A673 (cell line): ENCODE measurements at regions not wholly inside any gene's neighbourhood (a gene's known extent, or its start where the extent isn't known, plus 50 kb on each side); places are given as distances from the start of the nearest gene placed in this dataset.

ENCODE experiments used
- BruUV-seq: library from RNA; stranded (reverse); fragments of 400-500 nt; replicated peaks from 2 replicates; lab custom pipeline; 2021; lab: Mats Ljungman, UMichigan
- CTCF ChIA-PET: fragments of 300-600 bp; sonication (Branson Sonifier 250); formaldehyde crosslinking; loops from one replicate; lab custom pipeline; 2022; ENCODE audit warnings: antibody characterized with exemption; lab: Charles Lee
- POLR2A ChIA-PET: fragments of 300-600 bp; sonication (Branson Sonifier 250); formaldehyde crosslinking; loops from one replicate; lab custom pipeline; 2022; ENCODE audit warnings: antibody characterized with exemption; ENCODE audit not compliant: low non-redundant PET; lab: Charles Lee
- DNase-seq: peaks from one replicate; pipeline ENCODE4 v3.0.0-alpha.2; 2015; ENCODE audit warnings: low spot score
- H3K27ac ChIP-seq: fragments of 200-600 bp; sonication (generic); 2 replicates; pipeline ENCODE4 v1.5.1; 2016; ENCODE audit warnings: mixed run types, low read depth, mild to moderate bottlenecking, mixed read lengths, antibody characterized with exemption, low read length; ENCODE audit not compliant: poor library complexity, severe bottlenecking
- H3K27me3 ChIP-seq: fragments of 200-600 bp; sonication (generic); replicated peaks from 2 replicates; pipeline ENCODE4 v1.6.1; 2017; ENCODE audit warnings: mixed run types, low read depth, mild to moderate bottlenecking, mixed read lengths, antibody characterized with exemption, low read length; ENCODE audit not compliant: insufficient read depth, poor library complexity
- H3K36me3 ChIP-seq: fragments of 200-600 bp; sonication (generic); 2 replicates; pipeline ENCODE4 v1.6.1; 2016; ENCODE audit warnings: mixed run types, mild to moderate bottlenecking, mixed read lengths, antibody characterized with exemption, low read length; ENCODE audit not compliant: insufficient read depth, poor library complexity, severe bottlenecking
- H3K4me1 ChIP-seq: fragments of 200-600 bp; sonication (generic); 2 replicates; pipeline ENCODE4 v1.6.1; 2017; ENCODE audit warnings: mixed run types, mild to moderate bottlenecking, mixed read lengths, antibody characterized with exemption, low read length; ENCODE audit not compliant: insufficient read depth, poor library complexity, severe bottlenecking
- H3K4me3 ChIP-seq: fragments of 200-600 bp; sonication (generic); 2 replicates; pipeline ENCODE4 v1.5.1; 2016; ENCODE audit warnings: low read depth, mixed run types, mild to moderate bottlenecking, mixed read lengths, low read length; ENCODE audit not compliant: poor library complexity, severe bottlenecking
- H3K9me3 ChIP-seq: fragments of 200-600 bp; sonication (generic); 2 replicates; pipeline ENCODE4 v1.6.1; 2016; ENCODE audit warnings: mixed run types, low read depth, mild to moderate bottlenecking, mixed read lengths, antibody characterized with exemption, low read length; ENCODE audit not compliant: poor library complexity, severe bottlenecking
- EZH2 ChIP-seq: fragments of 200-600 bp; sonication (generic); IDR thresholded peaks from 2 replicates; pipeline ENCODE4 v1.6.1; 2017; ENCODE audit warnings: borderline replicate concordance, low read depth, mild to moderate bottlenecking, mixed read lengths, antibody characterized with exemption, low read length; ENCODE audit not compliant: poor library complexity, severe bottlenecking
- intact Hi-C: fragments of 100-400 bp; cut with micrococcal nuclease; formaldehyde crosslinking; loops from one replicate; pipeline ENCODE4 v1.10.0; 2022; ENCODE audit not compliant: unreplicated experiment
- TF ChIP-seq, protein P1 (sequence below): fragments of 300-800, 200-600 bp; sonication (generic); conservative IDR thresholded peaks from 2 replicates; pipeline ENCODE4 v1.5.1; 2017; ENCODE audit warnings: low read depth, mild to moderate bottlenecking, antibody characterized with exemption, low read length, moderate library complexity, mixed read lengths

DNA sequence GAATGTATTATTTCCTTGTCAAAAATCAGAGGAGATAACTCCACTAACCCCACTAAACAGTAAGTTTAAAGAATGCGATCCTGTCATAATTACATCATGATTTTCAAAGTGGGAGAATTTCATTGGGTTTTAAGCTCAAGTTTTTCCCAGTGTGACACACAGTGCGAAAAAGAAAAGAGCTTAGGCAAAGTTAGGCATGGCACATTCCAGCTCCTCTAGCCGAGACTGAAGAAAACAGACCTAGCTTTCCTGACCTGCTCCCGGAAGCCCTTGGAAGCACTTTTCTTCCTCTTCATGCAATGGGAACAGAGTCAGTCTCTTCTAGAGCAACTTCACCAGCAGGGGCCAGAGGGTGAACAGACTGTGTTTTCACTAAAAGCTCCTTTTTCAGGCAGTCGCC, 76.6 kb upstream of the AKIP1 start:
- intact Hi-C loops = no loop called here
- no peak for TF ChIP-seq EZH2
- TF ChIP-seq, protein P1, sequence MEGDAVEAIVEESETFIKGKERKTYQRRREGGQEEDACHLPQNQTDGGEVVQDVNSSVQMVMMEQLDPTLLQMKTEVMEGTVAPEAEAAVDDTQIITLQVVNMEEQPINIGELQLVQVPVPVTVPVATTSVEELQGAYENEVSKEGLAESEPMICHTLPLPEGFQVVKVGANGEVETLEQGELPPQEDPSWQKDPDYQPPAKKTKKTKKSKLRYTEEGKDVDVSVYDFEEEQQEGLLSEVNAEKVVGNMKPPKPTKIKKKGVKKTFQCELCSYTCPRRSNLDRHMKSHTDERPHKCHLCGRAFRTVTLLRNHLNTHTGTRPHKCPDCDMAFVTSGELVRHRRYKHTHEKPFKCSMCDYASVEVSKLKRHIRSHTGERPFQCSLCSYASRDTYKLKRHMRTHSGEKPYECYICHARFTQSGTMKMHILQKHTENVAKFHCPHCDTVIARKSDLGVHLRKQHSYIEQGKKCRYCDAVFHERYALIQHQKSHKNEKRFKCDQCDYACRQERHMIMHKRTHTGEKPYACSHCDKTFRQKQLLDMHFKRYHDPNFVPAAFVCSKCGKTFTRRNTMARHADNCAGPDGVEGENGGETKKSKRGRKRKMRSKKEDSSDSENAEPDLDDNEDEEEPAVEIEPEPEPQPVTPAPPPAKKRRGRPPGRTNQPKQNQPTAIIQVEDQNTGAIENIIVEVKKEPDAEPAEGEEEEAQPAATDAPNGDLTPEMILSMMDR = no peak
- CTCF ChIA-PET = interaction anchor here (0.5 kb wide), 1 partner anchor 81 kb away, joined by 6 read pairs; no protein-coding TSS in a partner anchor
- no peaks in the 10 kb centered on the region for H3K36me3 ChIP-seq
- no TSS peak for BruUV-seq
- DNase-seq = no peak
- H3K4me3 ChIP-seq = no peak overlapping the region
- H3K27ac ChIP-seq = no peak overlapping the region
- POLR2A ChIA-PET = interaction anchor here (0.6 kb wide), 1 partner anchor 33 kb away, joined by 3 read pairs; no protein-coding TSS in a partner anchor
- H3K9me3 ChIP-seq = no peaks in the 10 kb centered on the region
- no peaks in the 10 kb centered on the region for H3K4me1 ChIP-seq
- H3K27me3 ChIP-seq = no peaks in the 10 kb centered on the region

DNA sequence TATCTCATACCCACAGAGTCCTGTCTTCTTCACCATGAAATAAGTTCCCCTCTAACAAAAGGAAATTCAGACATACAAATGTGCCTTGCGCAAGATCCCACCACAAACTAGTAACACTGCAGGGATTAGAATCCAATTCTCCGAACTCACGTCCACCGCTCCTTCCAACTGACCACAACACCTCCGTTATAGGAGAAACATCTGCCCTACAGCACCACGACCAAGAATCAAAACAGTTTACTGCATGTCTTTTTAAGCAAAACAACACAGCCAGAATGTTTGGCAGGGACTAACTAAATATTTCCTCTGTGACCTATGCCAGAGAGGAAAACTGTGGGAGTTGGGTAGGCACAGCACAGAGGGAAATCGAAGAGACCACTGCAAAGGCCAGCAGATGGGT, 72.7 kb upstream of the AKIP1 start:
- Histone ChIP-seq H3K27me3 (no peaks in the 10 kb centered on the region), H3K4me1 (no peaks in the 10 kb centered on the region), H3K27ac (no peak overlapping the region), H3K4me3 (no peak overlapping the region), H3K9me3 (no peaks in the 10 kb centered on the region), H3K36me3 (no peaks in the 10 kb centered on the region)
- ChIA-PET POLR2A (no interaction called here), CTCF (no interaction called here)
- TF ChIP-seq, protein P1 = no peak
- TF ChIP-seq EZH2 = no peak
- no TSS peak for BruUV-seq
- intact Hi-C loops = no loop called here
- DNase-seq = no peak

DNA sequence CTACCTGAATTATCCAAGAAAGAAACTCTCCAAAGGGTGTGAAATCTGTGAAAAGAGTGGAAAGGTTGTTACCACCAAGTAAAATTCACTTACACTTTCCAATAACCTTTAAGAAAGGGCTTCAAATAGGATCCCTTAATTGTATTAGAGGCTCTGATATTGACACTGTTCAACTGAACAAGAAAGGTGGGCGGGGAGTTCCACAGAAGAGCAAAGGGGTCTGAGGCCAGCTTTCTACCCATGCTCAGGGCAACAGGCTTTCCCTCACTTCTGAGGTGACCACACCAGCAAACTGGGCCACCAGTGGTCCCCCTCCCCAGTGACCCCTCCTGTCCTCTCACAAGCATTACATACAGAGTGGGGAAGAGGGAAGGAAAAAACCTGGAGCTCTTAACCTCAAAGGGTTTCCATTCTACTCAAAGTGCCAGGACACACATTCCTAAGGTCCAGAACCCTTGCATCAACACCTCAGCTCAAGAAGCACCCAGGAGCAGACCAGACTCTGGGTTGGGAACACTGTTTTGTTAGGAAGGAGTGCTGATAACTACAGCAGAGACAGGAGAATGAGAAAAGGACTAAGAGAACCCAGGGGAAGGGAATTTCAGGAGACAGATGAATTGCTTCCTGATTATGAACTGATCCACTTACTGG, 71.6 kb upstream of the AKIP1 start:
- TF ChIP-seq, protein P1 = no peak
- intact Hi-C loops = no loop called here
- no peak for DNase-seq
- BruUV-seq = no TSS peak
- ChIA-PET POLR2A (no interaction called here), CTCF (no interaction called here)
- H3K4me3 ChIP-seq = no peak overlapping the region
- H3K27ac ChIP-seq = no peak overlapping the region
- no peaks in the 10 kb centered on the region for H3K4me1 ChIP-seq
- H3K27me3 ChIP-seq = no peaks in the 10 kb centered on the region
- H3K9me3 ChIP-seq = no peaks in the 10 kb centered on the region
- no peaks in the 10 kb centered on the region for H3K36me3 ChIP-seq
